ENCODE measurements at regions not wholly inside any gene's neighbourhood (a gene's known extent, or its start where the extent isn't known, plus 50 kb on each side); places are given as distances from the start of the nearest gene placed in this dataset.

DNA sequence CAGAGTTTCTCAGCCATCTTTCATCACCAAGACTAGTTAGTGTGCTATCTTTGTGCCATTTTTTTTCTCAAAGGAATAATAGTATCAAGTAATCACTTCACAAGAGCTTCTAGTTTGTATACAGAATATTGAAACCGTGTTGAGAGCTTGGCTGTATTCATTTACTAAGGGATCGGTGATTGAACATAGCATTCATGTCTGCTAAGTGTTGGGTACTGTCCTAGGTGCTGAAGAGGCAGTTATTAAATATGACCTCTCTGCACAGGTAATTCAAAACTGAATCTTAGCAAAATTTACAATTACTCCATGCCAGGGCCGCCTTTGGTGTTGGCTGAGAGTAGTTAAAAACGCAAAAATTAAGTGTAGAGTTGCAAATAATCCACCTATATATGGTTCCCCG lies 355.3 kb upstream of the RORA start:
- ATAC-seq = no peak
- TF ChIP-seq POLR2A (IDR thresholded peaks at IDR 0.05) = no peak
- TF ChIP-seq, protein P1, sequence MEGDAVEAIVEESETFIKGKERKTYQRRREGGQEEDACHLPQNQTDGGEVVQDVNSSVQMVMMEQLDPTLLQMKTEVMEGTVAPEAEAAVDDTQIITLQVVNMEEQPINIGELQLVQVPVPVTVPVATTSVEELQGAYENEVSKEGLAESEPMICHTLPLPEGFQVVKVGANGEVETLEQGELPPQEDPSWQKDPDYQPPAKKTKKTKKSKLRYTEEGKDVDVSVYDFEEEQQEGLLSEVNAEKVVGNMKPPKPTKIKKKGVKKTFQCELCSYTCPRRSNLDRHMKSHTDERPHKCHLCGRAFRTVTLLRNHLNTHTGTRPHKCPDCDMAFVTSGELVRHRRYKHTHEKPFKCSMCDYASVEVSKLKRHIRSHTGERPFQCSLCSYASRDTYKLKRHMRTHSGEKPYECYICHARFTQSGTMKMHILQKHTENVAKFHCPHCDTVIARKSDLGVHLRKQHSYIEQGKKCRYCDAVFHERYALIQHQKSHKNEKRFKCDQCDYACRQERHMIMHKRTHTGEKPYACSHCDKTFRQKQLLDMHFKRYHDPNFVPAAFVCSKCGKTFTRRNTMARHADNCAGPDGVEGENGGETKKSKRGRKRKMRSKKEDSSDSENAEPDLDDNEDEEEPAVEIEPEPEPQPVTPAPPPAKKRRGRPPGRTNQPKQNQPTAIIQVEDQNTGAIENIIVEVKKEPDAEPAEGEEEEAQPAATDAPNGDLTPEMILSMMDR (IDR thresholded peaks at IDR 0.05) = no peak

DNA sequence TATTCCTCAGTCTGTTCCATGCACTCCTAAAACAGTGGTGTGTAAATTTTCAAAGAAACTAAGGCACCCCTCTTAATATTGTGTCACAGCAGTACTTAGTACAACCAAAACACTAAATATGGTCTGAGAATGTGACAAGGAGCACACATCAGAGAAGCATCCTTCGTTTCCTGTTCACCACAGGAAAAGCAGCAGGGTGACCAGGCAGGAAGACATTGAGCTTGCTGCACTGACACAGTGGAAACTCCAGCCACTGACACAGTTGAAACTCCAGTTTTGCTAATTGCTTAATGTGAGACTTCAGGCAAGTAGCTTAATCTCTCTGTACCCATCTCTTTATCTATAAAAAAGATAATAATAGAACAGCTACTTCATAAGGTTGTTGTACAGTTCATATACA lies 353.0 kb upstream of the RORA start:
- 20 to 21% (median 20%) methylated on average over 1 of the region's 1 CpG for WGBS, 4 donors
- intact Hi-C loops (cut with DNase I) = no loop called here
- Histone ChIP-seq H3K9me3 (peaks cover 0 to 19% (median 0%) of the 10 kb centered on the region in 12 donors), H3K36me3 (no peaks in the 10 kb centered on the region), H3K4me1 (no peaks in the 10 kb centered on the region), H3K4me3 (no peak overlapping the region), H3K27me3 (peaks cover 0 to 3% (median 0%) of the 10 kb centered on the region in 9 donors), H3K27ac (no peak overlapping the region)
- no peak for TF ChIP-seq POLR2A (IDR thresholded peaks at IDR 0.05)
- TF ChIP-seq, protein P1 (IDR thresholded peaks at IDR 0.05) = no peak
- DNase-seq (no peak), ATAC-seq (no peak)

More for the DNA sequence above, 355.3 kb upstream of the RORA start:
- intact Hi-C loops (cut with DNase I) = no loop called here
- 55 to 66% (median 62%) methylated on average over 5 of the region's 5 CpGs for WGBS, 4 donors
- Histone ChIP-seq H3K4me3 (no peak overlapping the region), H3K27me3 (peaks cover 0 to 3% (median 0%) of the 10 kb centered on the region in 9 donors), H3K27ac (no peak overlapping the region), H3K9me3 (peaks cover 0 to 19% (median 0%) of the 10 kb centered on the region in 12 donors), H3K4me1 (no peaks in the 10 kb centered on the region), H3K36me3 (no peaks in the 10 kb centered on the region)
- DNase-seq = no peak

DNA sequence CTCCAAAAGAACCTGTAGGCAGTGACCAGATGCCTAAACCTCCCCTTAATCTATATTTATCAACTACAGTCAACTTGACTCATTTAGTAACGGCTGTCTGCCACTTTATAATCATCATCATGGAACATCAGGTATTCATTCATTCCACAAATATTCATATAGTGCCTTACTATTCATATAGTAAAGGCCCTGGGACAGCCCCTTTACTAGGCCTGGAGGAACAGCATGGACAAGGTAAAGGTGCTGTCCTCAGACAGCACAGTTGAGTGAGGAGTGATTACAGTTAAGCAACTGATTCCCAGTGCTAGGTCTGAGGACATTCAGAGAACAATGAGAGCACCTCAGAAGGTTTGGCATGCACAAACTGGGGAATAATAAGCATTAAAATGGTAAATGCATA lies 346.5 kb upstream of the RORA start:
- no peak for TF ChIP-seq POLR2A (IDR thresholded peaks at IDR 0.05)
- TF ChIP-seq, protein P1 (IDR thresholded peaks at IDR 0.05) = no peak
- 65 to 72% (median 69%) methylated on average over 1 of the region's 1 CpG for whole genome bisulfite sequencing, 4 donors
- H3K4me3 ChIP-seq = no peak overlapping the region
- ATAC-seq = no peak
- H3K9me3 ChIP-seq = peaks cover 0 to 6% (median 0%) of the 10 kb centered on the region in 12 donors
- no peaks in the 10 kb centered on the region for H3K4me1 ChIP-seq
- H3K27ac ChIP-seq = no peak overlapping the region
- no peaks in the 10 kb centered on the region for H3K36me3 ChIP-seq
- H3K27me3 ChIP-seq = peaks cover 0 to 3% (median 0%) of the 10 kb centered on the region in 9 donors
- DNase-seq = no peak
- intact Hi-C loops (cut with DNase I) = no loop called here

DNA sequence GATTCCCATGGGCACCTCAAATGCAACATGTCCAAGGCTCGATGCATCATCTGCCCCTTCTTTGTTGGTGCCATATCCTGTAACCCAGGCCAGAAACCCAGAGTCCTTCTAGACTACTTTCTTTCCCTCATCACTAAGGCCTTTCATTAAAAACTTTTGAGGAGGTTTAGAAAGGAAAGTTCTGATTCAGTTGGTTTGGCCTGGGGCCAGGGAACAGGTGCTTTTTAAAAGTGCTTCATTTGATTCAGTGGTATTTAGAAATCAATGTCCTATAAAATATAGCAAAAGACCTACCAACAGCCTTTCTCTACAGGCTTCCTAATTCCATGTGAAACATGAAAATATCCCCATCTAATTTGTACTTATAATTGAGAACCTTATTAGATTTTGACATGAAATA lies 341.9 kb upstream of the RORA start:
- peaks cover 0 to 3% (median 0%) of the 10 kb centered on the region in 9 donors for H3K27me3 ChIP-seq
- DNase-seq (no peak), ATAC-seq (no peak)
- 82 to 95% (median 85%) methylated on average over 1 of the region's 1 CpG for WGBS, 4 donors
- no peak overlapping the region for H3K4me3 ChIP-seq
- no peaks in the 10 kb centered on the region for H3K4me1 ChIP-seq
- intact Hi-C loops (cut with DNase I) = no loop called here
- TF ChIP-seq, protein P1 (IDR thresholded peaks at IDR 0.05) = no peak
- no peak for TF ChIP-seq POLR2A (IDR thresholded peaks at IDR 0.05)
- H3K9me3 ChIP-seq = no peaks in the 10 kb centered on the region
- no peaks in the 10 kb centered on the region for H3K36me3 ChIP-seq
- H3K27ac ChIP-seq = no peak overlapping the region
